ENCODE measurements at regions not wholly inside any gene's neighbourhood (a gene's known extent, or its start where the extent isn't known, plus 50 kb on each side); places are given as distances from the start of the nearest gene placed in this dataset.

DNA sequence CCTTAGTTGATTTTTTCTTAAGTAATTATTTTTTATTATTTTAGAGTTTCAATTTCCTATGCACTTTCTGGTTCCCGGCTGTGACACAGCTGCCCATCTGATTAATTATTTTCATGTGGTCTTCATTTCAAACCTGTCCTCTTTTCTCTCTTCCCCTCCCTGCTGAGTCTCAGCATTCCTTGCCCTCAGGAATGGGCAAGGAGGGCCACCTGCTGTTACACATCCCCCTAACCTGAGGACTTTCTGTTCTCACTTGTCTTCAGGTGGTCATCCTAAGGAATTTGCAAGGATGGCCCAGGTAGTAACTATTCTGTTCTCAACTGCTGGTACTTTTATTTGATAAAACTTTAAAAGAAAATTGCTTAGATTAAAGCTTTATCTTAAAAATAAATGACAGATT, 545.0 kb downstream of the OTOL1 start:
- Histone ChIP-seq H2AK5ac (ENCODE audit: insufficient read length, low read length) (no peak overlapping the region), H2BK15ac (ENCODE audit: low read depth, low read length) (no peak overlapping the region), H3K9ac (ENCODE audit: extremely low read depth, insufficient read length, low read length) (no peak overlapping the region), H3K9me3 (ENCODE audit: control insufficient read depth, low read depth, low read length) (no peaks in the 10 kb centered on the region), H3K14ac (ENCODE audit: insufficient read depth, low read length) (no peak overlapping the region), H3K27me3 (ENCODE audit: insufficient read depth, low read length) (no peaks in the 10 kb centered on the region), H3K18ac (ENCODE audit: insufficient read length, low read depth, low read length) (no peak overlapping the region), H3K4ac (ENCODE audit: low read depth, low read length) (no peak overlapping the region), H3K23me2 (ENCODE audit: insufficient read length, low read depth, low read length, poor library complexity, severe bottlenecking) (no peaks in the 10 kb centered on the region), H2BK5ac (ENCODE audit: insufficient read length, low read length) (no peak overlapping the region), H3K79me1 (ENCODE audit: insufficient read depth, low read depth, low read length, poor library complexity, severe bottlenecking) (no peaks in the 10 kb centered on the region), H3K56ac (ENCODE audit: insufficient read length, low read depth, low read length) (no peak overlapping the region), H2BK20ac (ENCODE audit: low read depth, low read length, poor library complexity, severe bottlenecking) (no peak overlapping the region), H2BK120ac (ENCODE audit: low read depth, low read length, poor library complexity, severe bottlenecking) (no peak overlapping the region), H3K4me2 (ENCODE audit: insufficient read depth, insufficient read length, low read length) (no peak overlapping the region), H4K8ac (replicated peaks; ENCODE audit: insufficient read length, low read depth, low read length) (no peak overlapping the region), H3K4me1 (ENCODE audit: insufficient read depth, low read length) (0 out of 2 replicates have a peak, but pooled peaks cover 3% of the 10 kb centered on the region), H2AFZ (ENCODE audit: low read length) (no peak overlapping the region), H3K79me2 (ENCODE audit: insufficient read depth, low read length) (no peaks in the 10 kb centered on the region), H3T11ph (ENCODE audit: low read length) (no peak overlapping the region), H4K91ac (ENCODE audit: insufficient read length, low read depth, low read length) (no peak overlapping the region), H4K5ac (ENCODE audit: insufficient read length, low read depth, low read length) (no peak overlapping the region), H2BK12ac (ENCODE audit: insufficient read length, low read depth, low read length) (no peak overlapping the region), H3K23ac (ENCODE audit: insufficient read length, low read depth, low read length) (no peak overlapping the region), H4K20me1 (ENCODE audit: control insufficient read depth, insufficient read depth, insufficient read length) (no peaks in the 10 kb centered on the region), H3K27ac (ENCODE audit: insufficient read length, low read depth, low read length) (no peak overlapping the region)
- Mint-ChIP-seq H3K4me1 (peaks cover 15 to 16% of the 10 kb centered on the region in 2 experiments), H3K27me3 (ENCODE audit: low read depth) (no peaks in the 10 kb centered on the region), H3K36me3 (ENCODE audit: insufficient read depth in 1 of 3, low read depth in 3 of 3) (peaks cover 5 to 21% (median 17%) of the 10 kb centered on the region in 3 experiments; a peak in 6 of 7 replicates), H3K9me3 (peaks cover 0 to 23% of the 10 kb centered on the region in 2 experiments; a peak in 3 of 5 replicates), H3K4me3 (no peak overlapping the region), H3K27ac (peak overlapping the region in 2 of 3 experiments; percentile 72 to 84; a peak in 5 of 7 replicates)
- WGBS (ENCODE audit: extremely low coverage, insufficient read length, low lambda C conversion rate) = no CpG with 5 or more reads among the region's 1 CpG
- TF ChIP-seq, protein P1, sequence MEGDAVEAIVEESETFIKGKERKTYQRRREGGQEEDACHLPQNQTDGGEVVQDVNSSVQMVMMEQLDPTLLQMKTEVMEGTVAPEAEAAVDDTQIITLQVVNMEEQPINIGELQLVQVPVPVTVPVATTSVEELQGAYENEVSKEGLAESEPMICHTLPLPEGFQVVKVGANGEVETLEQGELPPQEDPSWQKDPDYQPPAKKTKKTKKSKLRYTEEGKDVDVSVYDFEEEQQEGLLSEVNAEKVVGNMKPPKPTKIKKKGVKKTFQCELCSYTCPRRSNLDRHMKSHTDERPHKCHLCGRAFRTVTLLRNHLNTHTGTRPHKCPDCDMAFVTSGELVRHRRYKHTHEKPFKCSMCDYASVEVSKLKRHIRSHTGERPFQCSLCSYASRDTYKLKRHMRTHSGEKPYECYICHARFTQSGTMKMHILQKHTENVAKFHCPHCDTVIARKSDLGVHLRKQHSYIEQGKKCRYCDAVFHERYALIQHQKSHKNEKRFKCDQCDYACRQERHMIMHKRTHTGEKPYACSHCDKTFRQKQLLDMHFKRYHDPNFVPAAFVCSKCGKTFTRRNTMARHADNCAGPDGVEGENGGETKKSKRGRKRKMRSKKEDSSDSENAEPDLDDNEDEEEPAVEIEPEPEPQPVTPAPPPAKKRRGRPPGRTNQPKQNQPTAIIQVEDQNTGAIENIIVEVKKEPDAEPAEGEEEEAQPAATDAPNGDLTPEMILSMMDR (conservative IDR thresholded peaks at IDR 0.05) = no peak
- peak; percentile 55 for DNase-seq

All from H9 (cell line).